ENCODE measurements at regions not wholly inside any gene's neighbourhood (a gene's known extent, or its start where the extent isn't known, plus 50 kb on each side); places are given as distances from the start of the nearest gene placed in this dataset.
A peak's percentile ranks its signal among the peaks of the same experiment; 100 is the strongest.

GRCh38 chr1:193753038-193753756, 566.8 kb upstream of the B3GALT2 start:
- Histone ChIP-seq H3K27ac (ENCODE audit: low read depth, low read length) (no peak overlapping the region), H2BK120ac (ENCODE audit: insufficient read depth, low read length, poor library complexity) (no peak overlapping the region), H3K4me2 (ENCODE audit: low read length) (no peak overlapping the region), H3K23ac (ENCODE audit: low read length) (no peak overlapping the region), H3K14ac (ENCODE audit: low read length) (no peak overlapping the region), H3K79me2 (ENCODE audit: control insufficient read depth, insufficient read depth, low read length, poor library complexity) (no peaks in the 10 kb centered on the region), H4K91ac (ENCODE audit: low read depth, low read length) (no peak overlapping the region), H3K27me3 (ENCODE audit: insufficient read depth, low read length) (no peaks in the 10 kb centered on the region), H4K8ac (ENCODE audit: low read depth, low read length) (no peak overlapping the region), H3K18ac (ENCODE audit: low read length) (no peak overlapping the region), H3K4me3 (ENCODE audit: low read depth, low read length) (no peak overlapping the region), H3K79me1 (ENCODE audit: low read length) (no peaks in the 10 kb centered on the region), H3K9ac (ENCODE audit: low read length) (no peak overlapping the region), H2BK12ac (ENCODE audit: low read length) (no peak overlapping the region), H3K9me3 (ENCODE audit: insufficient read depth, low read depth, low read length) (no peaks in the 10 kb centered on the region), H2BK5ac (ENCODE audit: low read depth, low read length, poor library complexity) (no peak overlapping the region), H4K12ac (ENCODE audit: low read depth, low read length) (no peak overlapping the region), H3K36me3 (ENCODE audit: control insufficient read depth in 1 of 2, insufficient read depth in 2 of 2, low read length in 2 of 2) (no peaks in the 10 kb centered on the region), H2AK5ac (ENCODE audit: low read length) (no peak overlapping the region), H3K4ac (ENCODE audit: low read depth, low read length) (no peak overlapping the region), H3K4me1 (ENCODE audit: control insufficient read depth in 1 of 2, insufficient read depth in 2 of 2, low read length in 2 of 2) (no peaks in the 10 kb centered on the region), H2AFZ (ENCODE audit: insufficient read depth, low read length, poor library complexity) (no peak overlapping the region)
- peak; percentile 7 to 52 for DNase-seq
- WGBS (ENCODE audit: extremely low coverage, insufficient coverage, insufficient read length): no CpG with 5 or more reads among the region's 5 CpGs

DNA sequence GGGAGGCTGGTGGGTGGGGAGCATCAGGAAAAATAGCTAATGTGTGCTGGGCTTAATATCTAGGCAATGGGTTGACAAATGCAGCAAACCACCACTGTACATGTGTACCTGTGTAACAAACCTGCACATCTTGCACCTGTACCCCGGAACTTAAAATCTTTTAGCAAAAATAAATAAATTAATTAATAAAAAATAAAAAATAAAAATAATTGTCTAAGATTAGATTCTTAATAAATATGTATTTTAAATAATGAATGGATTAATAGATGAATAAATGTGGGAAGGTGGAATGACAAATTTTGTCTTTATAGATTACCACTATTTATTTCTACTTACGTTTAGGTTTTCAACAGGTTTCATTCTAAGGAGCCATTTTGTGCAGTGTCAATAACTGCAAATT, 563.5 kb upstream of the B3GALT2 start:
- no peak overlapping the region for H2AFZ ChIP-seq (ENCODE audit: insufficient read depth, low read length, poor library complexity)
- H3K18ac ChIP-seq (ENCODE audit: low read length): no peak overlapping the region
- no peak overlapping the region for H4K8ac ChIP-seq (ENCODE audit: low read depth, low read length)
- H3K9me3 ChIP-seq (ENCODE audit: insufficient read depth, low read depth, low read length): no peaks in the 10 kb centered on the region
- no peak overlapping the region for H3K23ac ChIP-seq (ENCODE audit: low read length)
- H3K4me3 ChIP-seq (ENCODE audit: low read depth, low read length): no peak overlapping the region
- no peak overlapping the region for H3K14ac ChIP-seq (ENCODE audit: low read length)
- no peak overlapping the region for H3K4me2 ChIP-seq (ENCODE audit: low read length)
- no peak for DNase-seq
- H3K27ac ChIP-seq (ENCODE audit: low read depth, low read length): no peak overlapping the region
- no peaks in the 10 kb centered on the region for H3K4me1 ChIP-seq (ENCODE audit: control insufficient read depth in 1 of 2, insufficient read depth in 2 of 2, low read length in 2 of 2)
- H4K91ac ChIP-seq (ENCODE audit: low read depth, low read length): no peak overlapping the region
- H2BK120ac ChIP-seq (ENCODE audit: insufficient read depth, low read length, poor library complexity): no peak overlapping the region
- H2AK5ac ChIP-seq (ENCODE audit: low read length): no peak overlapping the region
- no peak overlapping the region for H3K4ac ChIP-seq (ENCODE audit: low read depth, low read length)
- no peak overlapping the region for H4K12ac ChIP-seq (ENCODE audit: low read depth, low read length)
- H3K9ac ChIP-seq (ENCODE audit: low read length): no peak overlapping the region
- no peaks in the 10 kb centered on the region for H3K36me3 ChIP-seq (ENCODE audit: control insufficient read depth in 1 of 2, insufficient read depth in 2 of 2, low read length in 2 of 2)
- H2BK5ac ChIP-seq (ENCODE audit: low read depth, low read length, poor library complexity): no peak overlapping the region
- no peaks in the 10 kb centered on the region for H3K79me2 ChIP-seq (ENCODE audit: control insufficient read depth, insufficient read depth, low read length, poor library complexity)
- H3K27me3 ChIP-seq (ENCODE audit: insufficient read depth, low read length): no peaks in the 10 kb centered on the region
- no CpG with 5 or more reads among the region's 2 CpGs for WGBS (ENCODE audit: extremely low coverage, insufficient coverage, insufficient read length)
- H2BK12ac ChIP-seq (ENCODE audit: low read length): no peak overlapping the region
- H3K79me1 ChIP-seq (ENCODE audit: low read length): no peaks in the 10 kb centered on the region

- Histone ChIP-seq H4K8ac (ENCODE audit: low read depth, low read length) (no peak overlapping the region), H3K9me3 (ENCODE audit: insufficient read depth, low read depth, low read length) (no peaks in the 10 kb centered on the region), H3K23ac (ENCODE audit: low read length) (no peak overlapping the region), H2BK5ac (ENCODE audit: low read depth, low read length, poor library complexity) (no peak overlapping the region), H2BK12ac (ENCODE audit: low read length) (no peak overlapping the region), H4K91ac (ENCODE audit: low read depth, low read length) (no peak overlapping the region), H3K18ac (ENCODE audit: low read length) (no peak overlapping the region), H2AFZ (ENCODE audit: insufficient read depth, low read length, poor library complexity) (no peak overlapping the region), H3K27ac (ENCODE audit: low read depth, low read length) (no peak overlapping the region), H3K14ac (ENCODE audit: low read length) (no peak overlapping the region), H2BK120ac (ENCODE audit: insufficient read depth, low read length, poor library complexity) (no peak overlapping the region), H3K27me3 (ENCODE audit: insufficient read depth, low read length) (no peaks in the 10 kb centered on the region), H2AK5ac (ENCODE audit: low read length) (no peak overlapping the region), H3K79me2 (ENCODE audit: control insufficient read depth, insufficient read depth, low read length, poor library complexity) (no peaks in the 10 kb centered on the region), H3K4ac (ENCODE audit: low read depth, low read length) (no peak overlapping the region), H3K79me1 (ENCODE audit: low read length) (no peaks in the 10 kb centered on the region), H3K9ac (ENCODE audit: low read length) (no peak overlapping the region), H4K12ac (ENCODE audit: low read depth, low read length) (no peak overlapping the region), H3K4me3 (ENCODE audit: low read depth, low read length) (no peak overlapping the region), H3K4me2 (ENCODE audit: low read length) (no peak overlapping the region), H3K36me3 (ENCODE audit: control insufficient read depth in 1 of 2, insufficient read depth in 2 of 2, low read length in 2 of 2) (no peaks in the 10 kb centered on the region), H3K4me1 (ENCODE audit: control insufficient read depth in 1 of 2, insufficient read depth in 2 of 2, low read length in 2 of 2) (no peaks in the 10 kb centered on the region)
- no peak for DNase-seq
- WGBS (ENCODE audit: extremely low coverage, insufficient coverage, insufficient read length): no CpG with 5 or more reads among the region's 1 CpG
These were observed 561.2 kb upstream of the B3GALT2 start for GRCh38 chr1:193747579-193747978.

GRCh38 chr1:193741228-193741627, 554.8 kb upstream of the B3GALT2 start:
- Histone ChIP-seq H2BK5ac (ENCODE audit: low read depth, low read length, poor library complexity) (no peak overlapping the region), H3K79me1 (ENCODE audit: low read length) (no peaks in the 10 kb centered on the region), H3K4ac (ENCODE audit: low read depth, low read length) (no peak overlapping the region), H3K9me3 (ENCODE audit: insufficient read depth, low read depth, low read length) (no peaks in the 10 kb centered on the region), H2BK120ac (ENCODE audit: insufficient read depth, low read length, poor library complexity) (no peak overlapping the region), H3K14ac (ENCODE audit: low read length) (no peak overlapping the region), H4K12ac (ENCODE audit: low read depth, low read length) (no peak overlapping the region), H3K36me3 (ENCODE audit: control insufficient read depth in 1 of 2, insufficient read depth in 2 of 2, low read length in 2 of 2) (no peaks in the 10 kb centered on the region), H3K27ac (ENCODE audit: low read depth, low read length) (no peak overlapping the region), H3K18ac (ENCODE audit: low read length) (no peak overlapping the region), H2BK12ac (ENCODE audit: low read length) (no peak overlapping the region), H3K4me2 (ENCODE audit: low read length) (no peak overlapping the region), H2AK5ac (ENCODE audit: low read length) (no peak overlapping the region), H3K9ac (ENCODE audit: low read length) (no peak overlapping the region), H3K4me1 (ENCODE audit: control insufficient read depth in 1 of 2, insufficient read depth in 2 of 2, low read length in 2 of 2) (no peaks in the 10 kb centered on the region), H4K91ac (ENCODE audit: low read depth, low read length) (no peak overlapping the region), H3K79me2 (ENCODE audit: control insufficient read depth, insufficient read depth, low read length, poor library complexity) (no peaks in the 10 kb centered on the region), H3K23ac (ENCODE audit: low read length) (no peak overlapping the region), H2AFZ (ENCODE audit: insufficient read depth, low read length, poor library complexity) (no peak overlapping the region), H3K27me3 (ENCODE audit: insufficient read depth, low read length) (no peaks in the 10 kb centered on the region), H4K8ac (ENCODE audit: low read depth, low read length) (no peak overlapping the region), H3K4me3 (ENCODE audit: low read depth, low read length) (no peak overlapping the region)
- DNase-seq: no peak
- WGBS (ENCODE audit: extremely low coverage, insufficient coverage, insufficient read length): no CpG with 5 or more reads among the region's 2 CpGs
